GM08714 (cell line): ENCODE measurements at regions not wholly inside any gene's neighbourhood (a gene's known extent, or its start where the extent isn't known, plus 50 kb on each side); places are given as distances from the start of the nearest gene placed in this dataset.
A peak's percentile ranks its signal among the peaks of the same experiment; 100 is the strongest.

ENCODE experiments used
- H3K4me3 ChIP-seq: fragments of 200-500 bp; sonication (Bioruptor generic); 2 replicates; pipeline ENCODE4 v1.5.1; 2014; ENCODE audit warnings: mild to moderate bottlenecking, low read length, inconsistent platforms
- ZNF274 ChIP-seq: IDR thresholded peaks from 2 replicates; pipeline ENCODE4 v1.6.1; 2012; ENCODE audit warnings: mild to moderate bottlenecking, low read depth, low read length

DNA sequence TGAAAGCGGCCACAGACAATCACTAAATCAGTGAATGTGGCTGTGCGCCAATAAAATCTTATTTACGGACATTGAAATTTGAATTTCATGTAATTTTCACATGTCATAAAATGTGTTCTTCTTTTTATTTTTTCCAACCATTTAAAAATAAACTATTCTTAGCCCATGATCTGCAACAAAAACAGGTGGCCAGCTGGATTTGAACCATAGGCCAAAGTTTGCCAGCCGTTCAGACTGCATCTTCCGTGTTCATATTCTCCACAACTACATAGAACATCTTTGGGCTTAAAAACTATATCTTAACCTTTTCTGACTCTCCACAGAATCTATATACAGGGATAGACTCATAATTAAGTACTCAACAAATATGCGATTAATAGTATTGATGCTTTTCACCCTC is 81.2 kb upstream of the RALGPS2 start:
- H3K4me3 ChIP-seq = no peak overlapping the region
- no peak for TF ChIP-seq ZNF274

DNA sequence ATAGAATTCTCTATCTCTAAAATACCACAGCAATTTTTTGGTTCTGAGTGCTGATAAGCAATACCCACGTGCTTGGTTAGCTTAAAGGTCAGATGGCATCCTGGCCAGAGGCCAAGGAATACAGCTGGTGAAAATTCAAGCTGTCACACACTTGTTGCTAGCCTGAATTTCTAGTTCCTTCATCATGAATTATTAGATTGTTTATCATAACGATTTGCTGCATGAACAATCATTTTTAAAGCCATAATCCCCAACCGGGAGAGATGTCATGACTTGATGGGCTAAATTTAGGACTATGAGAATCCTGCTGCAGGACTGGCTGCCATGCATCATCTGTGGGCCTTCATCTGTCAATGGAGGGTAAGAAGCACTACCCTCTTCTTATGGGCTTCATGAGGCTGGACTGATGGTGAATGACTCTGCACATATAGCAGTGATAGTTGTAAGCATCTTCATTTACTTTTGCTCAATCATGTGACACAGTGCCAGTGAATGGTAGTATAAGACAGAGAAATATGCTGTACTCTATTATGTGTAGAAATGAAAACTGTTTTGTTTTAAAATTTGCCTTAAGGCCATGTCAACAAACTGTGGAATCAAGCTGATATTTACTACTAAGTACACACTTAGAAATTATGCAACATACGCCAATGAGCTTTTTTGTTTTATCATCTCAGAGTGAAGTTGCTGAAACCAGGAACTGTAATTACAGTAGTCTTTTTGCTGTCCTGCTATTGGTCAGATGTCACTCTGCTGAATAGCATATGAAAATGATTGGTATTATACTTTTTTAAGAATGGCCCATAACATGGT is 80.5 kb upstream of the RALGPS2 start:
- no peak for TF ChIP-seq ZNF274
- no peak overlapping the region for H3K4me3 ChIP-seq

DNA sequence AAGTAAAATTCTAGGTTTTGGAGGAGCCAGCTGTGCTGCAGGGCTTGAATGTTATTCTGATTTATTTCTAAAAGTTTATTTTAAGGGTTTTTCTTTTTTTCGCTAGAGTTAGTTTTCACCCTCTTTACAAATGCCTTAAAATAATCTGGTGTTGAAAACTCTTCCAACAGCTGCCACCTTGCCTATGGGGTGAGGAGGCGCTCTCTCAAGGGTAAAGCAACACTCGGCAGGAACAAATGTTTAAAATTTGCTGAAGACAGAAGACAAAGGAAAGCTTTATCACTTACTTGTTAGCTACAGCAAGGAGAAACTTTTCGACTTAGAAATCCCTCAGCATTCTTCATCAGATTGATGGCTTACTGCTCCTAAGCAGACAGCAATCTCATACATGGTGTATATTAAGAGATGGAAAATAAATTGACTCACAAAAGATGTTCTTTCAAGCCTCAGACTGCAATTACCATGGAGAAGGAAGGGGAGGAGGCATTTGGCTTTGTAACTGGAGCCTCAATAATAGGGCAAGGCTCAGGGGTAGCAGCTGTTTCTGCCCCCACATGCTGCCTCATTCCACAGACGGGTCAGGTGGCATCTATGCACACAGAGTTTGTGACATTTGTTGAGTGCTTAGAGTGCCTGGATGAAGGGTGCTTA is 79.8 kb upstream of the RALGPS2 start:
- H3K4me3 ChIP-seq = no peak overlapping the region
- no peak for TF ChIP-seq ZNF274

DNA sequence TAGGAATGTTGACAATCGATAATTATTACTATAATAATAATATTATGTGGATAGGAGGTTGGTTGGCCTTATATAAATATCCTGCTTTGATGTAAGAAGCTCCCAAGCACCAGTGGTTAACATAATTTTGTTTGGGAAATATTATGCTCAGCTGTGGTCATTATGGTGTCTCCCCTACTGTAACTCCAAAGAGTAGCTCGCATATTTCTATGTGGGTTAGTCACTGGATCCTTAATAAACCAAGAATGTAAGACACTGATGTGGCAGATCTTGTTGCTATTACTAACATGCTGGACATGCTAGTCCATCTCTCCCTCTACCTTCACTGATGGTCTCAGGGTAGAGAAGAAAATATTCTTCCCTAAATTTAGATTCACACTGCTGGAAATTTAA is 79.2 kb upstream of the RALGPS2 start:
- TF ChIP-seq ZNF274 = no peak
- no peak overlapping the region for H3K4me3 ChIP-seq

DNA sequence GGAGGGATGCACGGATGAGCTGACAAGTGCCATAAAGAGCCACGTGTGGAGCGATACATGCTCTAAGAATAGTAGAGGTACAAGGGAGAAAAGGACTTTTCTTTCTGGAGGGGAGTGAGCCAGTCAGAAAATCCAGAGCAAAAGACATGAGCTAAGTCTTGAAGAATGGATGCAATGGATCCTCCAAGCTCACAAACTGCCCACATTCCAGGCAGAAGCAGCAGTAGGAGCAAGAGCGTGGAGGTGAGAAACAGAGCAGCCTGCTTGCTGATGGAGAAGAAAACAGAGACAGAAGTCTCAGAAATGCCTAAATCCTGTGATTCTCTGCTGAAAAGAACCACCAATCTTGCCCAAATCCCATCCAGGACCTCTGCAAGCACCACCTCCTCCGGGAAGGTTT is 78.2 kb upstream of the RALGPS2 start:
- TF ChIP-seq ZNF274 = no peak
- no peak overlapping the region for H3K4me3 ChIP-seq

DNA sequence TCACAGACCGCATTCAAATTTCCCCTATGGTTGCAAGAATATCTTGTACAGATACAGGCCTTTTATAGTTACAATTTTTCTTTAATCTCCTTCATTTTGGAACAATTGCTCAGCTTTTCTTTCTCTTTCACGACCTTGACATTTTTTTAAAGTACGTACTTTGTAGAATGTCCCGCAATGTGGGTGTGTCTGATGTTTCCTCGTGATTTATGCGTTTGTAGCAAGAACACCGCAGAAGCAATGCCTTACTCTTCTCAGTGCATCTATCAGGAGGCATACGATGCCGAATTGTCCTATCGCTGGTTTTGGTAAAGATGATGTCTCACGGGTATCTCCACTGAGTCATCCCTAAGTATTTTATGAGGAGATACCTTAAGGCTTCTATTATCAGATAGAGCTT is 76.9 kb upstream of the RALGPS2 start:
- no peak for TF ChIP-seq ZNF274
- H3K4me3 ChIP-seq = no peak overlapping the region

DNA sequence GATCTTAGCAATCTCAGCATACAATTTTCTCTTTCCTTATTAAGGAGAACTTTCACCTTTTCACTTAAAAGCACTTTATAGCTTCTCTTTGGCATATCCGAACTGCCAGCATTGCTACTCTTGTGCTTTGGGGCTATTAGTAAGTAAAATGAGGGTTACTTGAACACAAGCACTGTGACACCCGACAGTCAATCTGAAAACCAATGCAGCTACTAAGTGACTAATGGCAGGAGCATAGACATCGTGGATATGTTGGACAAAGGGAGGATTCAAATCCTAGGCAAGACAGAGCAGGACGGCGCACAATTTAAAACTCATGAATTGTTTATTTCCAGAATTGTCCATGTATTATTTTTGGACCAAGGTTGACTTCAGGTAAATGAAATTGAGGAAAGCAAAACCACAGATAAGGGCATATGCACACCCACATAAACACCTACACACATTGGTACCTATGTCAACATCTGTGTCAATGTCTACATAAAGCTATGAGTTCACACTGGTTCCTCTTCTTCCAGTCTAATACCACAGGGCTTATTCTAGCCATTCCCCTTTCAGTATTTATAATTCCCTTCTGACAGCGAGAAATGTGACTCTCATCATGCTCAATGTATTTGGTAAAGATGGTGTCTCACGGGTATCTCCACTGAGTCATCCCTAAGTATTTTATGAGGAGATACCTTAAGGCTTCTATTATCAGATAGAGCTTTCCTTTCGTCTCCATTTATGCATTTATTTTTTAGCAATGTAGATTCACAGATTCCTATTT is 75.3 kb upstream of the RALGPS2 start:
- TF ChIP-seq ZNF274 = no peak
- no peak overlapping the region for H3K4me3 ChIP-seq

DNA sequence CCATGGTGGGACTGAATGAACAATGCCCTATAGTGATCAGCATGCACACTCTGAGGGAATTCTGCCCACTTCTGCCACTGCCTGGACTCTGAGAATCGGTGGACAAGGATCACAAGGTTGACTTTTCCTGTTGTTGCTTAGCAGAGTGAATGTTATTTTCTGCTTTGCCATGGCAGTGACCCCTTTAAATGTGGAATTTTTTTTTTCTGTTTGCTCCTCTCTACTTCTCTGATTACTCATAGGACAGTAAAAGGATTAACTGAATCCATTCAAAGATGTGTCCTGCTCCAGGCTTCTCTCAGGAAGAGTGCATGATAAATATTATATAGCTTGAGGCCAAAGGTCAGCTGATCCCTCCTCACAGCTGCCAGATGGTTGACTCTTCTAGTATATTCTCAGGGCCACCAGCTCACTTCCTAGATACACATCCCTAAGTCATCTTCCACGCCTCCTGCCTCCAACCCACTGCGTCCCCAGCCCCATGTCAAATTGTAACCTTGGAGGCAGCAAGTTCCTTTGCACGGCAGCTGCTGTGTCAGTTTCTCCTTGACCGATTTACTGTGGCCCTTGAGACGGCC is 74.0 kb upstream of the RALGPS2 start:
- TF ChIP-seq ZNF274 = no peak
- H3K4me3 ChIP-seq = no peak overlapping the region

DNA sequence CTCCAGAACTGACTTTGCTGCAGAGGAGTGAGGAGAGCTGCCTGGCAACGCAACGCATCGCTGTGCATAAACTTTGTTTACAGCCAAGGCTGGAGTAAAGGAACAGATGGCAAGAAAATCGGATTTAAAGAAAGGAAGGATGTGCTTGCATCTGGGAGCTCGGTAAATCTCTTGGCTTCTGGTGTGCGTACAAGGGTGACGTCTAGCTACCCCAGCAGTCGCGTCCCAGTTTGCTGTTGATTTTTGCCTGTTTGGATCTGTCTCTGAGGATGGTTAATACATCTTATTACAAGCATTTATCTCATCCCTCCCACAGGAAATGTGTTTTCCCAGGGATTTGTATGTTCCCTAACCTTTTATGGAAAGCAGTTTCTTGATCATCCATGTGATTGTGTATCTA is 73.3 kb upstream of the RALGPS2 start:
- H3K4me3 ChIP-seq = no peak overlapping the region
- TF ChIP-seq ZNF274 = no peak

DNA sequence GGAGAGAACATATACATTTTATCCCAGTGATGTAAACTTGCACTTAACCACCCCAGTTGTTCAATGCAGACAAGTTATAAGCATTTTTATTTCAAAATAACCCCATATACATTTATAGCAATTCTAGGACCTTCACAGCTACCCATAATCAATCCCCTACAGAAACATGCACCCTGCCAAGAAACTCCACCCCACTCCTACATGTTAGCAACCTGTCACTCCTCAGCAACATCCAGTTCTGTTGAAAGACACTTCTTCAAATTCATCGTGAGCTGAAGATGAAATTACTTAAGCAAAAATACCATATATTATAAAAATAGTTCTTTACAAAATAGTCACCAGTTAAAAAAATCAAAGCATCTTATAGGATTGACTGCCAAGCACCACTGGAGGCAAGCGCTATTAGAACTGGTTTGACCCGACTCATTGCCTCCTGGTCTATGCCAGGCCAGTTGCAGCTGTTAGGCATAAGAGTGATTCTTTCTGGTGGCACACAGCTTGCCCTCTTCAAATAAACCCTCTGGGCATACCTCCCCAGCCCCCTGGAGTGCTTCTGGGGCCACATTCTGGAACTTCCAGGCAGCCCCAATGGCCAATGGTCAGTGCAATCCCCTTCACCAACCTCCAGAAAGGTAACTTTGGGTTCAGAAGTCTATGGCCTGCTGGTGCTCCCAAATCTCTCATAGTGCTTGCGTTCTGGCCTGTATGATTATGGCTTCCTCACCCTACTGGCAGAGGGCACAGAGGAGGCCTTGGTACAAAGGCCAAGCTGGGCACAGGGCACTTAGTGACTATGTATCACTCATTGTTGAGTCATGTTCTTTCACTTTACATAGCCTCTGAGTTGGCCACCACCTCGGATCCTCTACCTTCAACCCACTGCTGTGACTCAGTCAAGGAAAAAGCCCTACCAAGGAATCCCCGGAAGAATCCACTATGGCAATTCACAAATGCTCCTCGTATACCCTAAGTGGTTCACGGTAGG is 72.2 kb upstream of the RALGPS2 start:
- TF ChIP-seq ZNF274 = no peak
- no peak overlapping the region for H3K4me3 ChIP-seq

DNA sequence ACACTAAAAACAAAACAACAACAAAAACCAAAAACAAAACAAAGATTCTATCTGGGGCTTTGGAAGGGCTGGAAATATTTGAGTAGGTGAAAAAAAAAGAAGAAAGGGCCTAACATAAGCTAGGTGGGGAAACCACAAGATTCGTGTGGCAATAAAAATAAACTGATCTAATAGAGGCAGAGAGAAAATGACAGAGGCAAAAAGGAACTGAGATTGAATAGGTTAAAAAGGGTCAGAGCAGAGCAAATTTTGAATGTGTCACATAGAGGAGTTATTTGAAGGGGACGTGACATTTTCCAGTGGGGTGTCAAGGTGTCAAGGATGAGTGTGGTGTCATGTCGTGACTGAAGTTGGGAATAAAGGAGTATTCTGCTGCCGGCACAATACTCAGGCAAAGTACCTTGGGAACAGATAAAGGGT is 65.2 kb upstream of the RALGPS2 start:
- no peak for TF ChIP-seq ZNF274

DNA sequence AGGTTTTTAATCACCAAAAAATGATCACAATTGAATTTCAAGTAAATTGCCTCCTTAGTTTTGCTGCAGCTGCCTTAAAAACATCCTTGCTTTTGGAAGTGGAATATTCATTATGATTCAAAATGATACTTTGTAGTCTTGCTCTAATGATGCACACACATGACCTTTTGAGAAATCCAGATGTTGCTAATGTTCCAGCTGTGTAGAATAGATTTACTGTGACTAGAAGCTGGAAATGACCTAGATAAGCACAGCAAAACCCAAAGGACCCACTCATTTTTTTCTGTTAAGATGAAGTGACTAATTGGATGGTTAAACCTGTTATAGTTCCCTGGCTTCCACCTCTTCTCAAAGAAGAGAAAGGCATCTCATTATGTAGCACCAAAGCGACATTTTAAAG is 64.6 kb upstream of the RALGPS2 start:
- no peak for TF ChIP-seq ZNF274
- H3K4me3 ChIP-seq = no peak overlapping the region

More for the DNA sequence above, 65.2 kb upstream of the RALGPS2 start:
- H3K4me3 ChIP-seq = peak overlapping the region; percentile 42; the same call in 1 of the 2 replicates

DNA sequence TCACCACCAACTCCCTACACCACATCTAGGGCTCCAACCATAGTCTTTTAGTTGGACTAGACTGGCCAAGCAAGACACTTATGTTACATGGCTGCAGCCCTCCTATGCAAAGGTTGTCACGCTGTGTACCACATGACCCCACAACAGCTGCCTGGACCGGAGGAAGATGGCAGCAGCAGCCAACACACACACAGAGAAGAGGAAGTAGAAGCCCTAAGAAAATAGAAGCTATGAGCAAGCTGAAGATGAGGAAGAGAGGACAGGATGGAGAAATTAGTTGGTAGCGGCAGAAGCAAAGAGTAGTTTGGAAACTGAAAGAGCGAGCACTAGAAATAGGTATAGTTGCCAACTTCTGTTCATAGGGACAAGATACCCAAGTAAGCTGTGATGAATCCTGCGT is 60.8 kb upstream of the RALGPS2 start:
- no peak for TF ChIP-seq ZNF274
- no peak overlapping the region for H3K4me3 ChIP-seq
